ENCODE measurements at regions not wholly inside any gene's neighbourhood (a gene's known extent, or its start where the extent isn't known, plus 50 kb on each side); places are given as distances from the start of the nearest gene placed in this dataset.

- H3K9me3 ChIP-seq (ENCODE audit: low read length): no peaks in the 10 kb centered on the region
- H3K4me3 ChIP-seq (ENCODE audit: low read length): no peak overlapping the region
- H3F3A ChIP-seq (ENCODE audit: low read length, unreplicated experiment): no peaks in the 10 kb centered on the region
- intact Hi-C loops (cut with micrococcal nuclease): no loop called here
- no TSS peak for BruUV-seq (replicated peaks)
- no peaks in the 10 kb centered on the region for H4K20me1 ChIP-seq (ENCODE audit: low read length)
- H3K27me3 ChIP-seq (ENCODE audit: low read length): no peaks in the 10 kb centered on the region
- H3K4me2 ChIP-seq (ENCODE audit: low read length): no peak overlapping the region
- no peaks in the 10 kb centered on the region for H3K36me3 ChIP-seq (ENCODE audit: low read depth, low read length)
- ATAC-seq: no peak
- no peaks in the 10 kb centered on the region for H3K79me2 ChIP-seq (ENCODE audit: low read length)
- H3K27ac ChIP-seq (ENCODE audit: low read length): no peak overlapping the region
- ChIA-PET POLR2A (ENCODE audit: unreplicated experiment) (no interaction called here), CTCF (no interaction called here)
- no peak for TF ChIP-seq EZH2phosphoT487 (IDR thresholded peaks at IDR 0.05; ENCODE audit: borderline replicate concordance, low read length)
- H3K4me1 ChIP-seq (ENCODE audit: insufficient read depth, low read length): no peaks in the 10 kb centered on the region
- no peak overlapping the region for H3K9ac ChIP-seq (ENCODE audit: low read length)
- no peak overlapping the region for H2AFZ ChIP-seq (ENCODE audit: low read length)
- no peak for DNase-seq
- H3K9me2 ChIP-seq (replicated peaks; ENCODE audit: low read length): no peaks in the 10 kb centered on the region
Measured at GRCh38 chr6:145224450-145224849, 510.9 kb downstream of the EPM2A start.

- no TSS peak for BruUV-seq (replicated peaks)
- no peaks in the 10 kb centered on the region for H3K9me2 ChIP-seq (replicated peaks; ENCODE audit: low read length)
- no peaks in the 10 kb centered on the region for H3K27me3 ChIP-seq (ENCODE audit: low read length)
- no peaks in the 10 kb centered on the region for H3K9me3 ChIP-seq (ENCODE audit: low read length)
- TF ChIP-seq CTCF (conservative IDR thresholded peaks at IDR 0.05; ENCODE audit: low read depth, low read length): no peak
- ATAC-seq: no peak
- no peaks in the 10 kb centered on the region for H3K36me3 ChIP-seq (ENCODE audit: low read depth, low read length)
- CTCF ChIA-PET: no interaction called here
- DNase-seq: no peak
- intact Hi-C loops (cut with micrococcal nuclease): no loop called here
- H3F3A ChIP-seq (ENCODE audit: low read length, unreplicated experiment): no peaks in the 10 kb centered on the region
- H3K27ac ChIP-seq (ENCODE audit: low read length): no peak overlapping the region
- no peak overlapping the region for H2AFZ ChIP-seq (ENCODE audit: low read length)
- POLR2A ChIA-PET (ENCODE audit: unreplicated experiment): interaction anchor here (0.6 kb wide), 1 partner anchor 408 kb away, joined by 4 read pairs; no protein-coding TSS in a partner anchor
- no peak overlapping the region for H3K9ac ChIP-seq (ENCODE audit: low read length)
- H3K4me3 ChIP-seq (ENCODE audit: low read length): no peak overlapping the region
- H3K79me2 ChIP-seq (ENCODE audit: low read length): no peaks in the 10 kb centered on the region
- no peaks in the 10 kb centered on the region for H3K4me1 ChIP-seq (ENCODE audit: insufficient read depth, low read length)
- no peaks in the 10 kb centered on the region for H4K20me1 ChIP-seq (ENCODE audit: low read length)
- no peak overlapping the region for H3K4me2 ChIP-seq (ENCODE audit: low read length)
Measured at GRCh38 chr6:145225500-145225899, 509.8 kb downstream of the EPM2A start.

GRCh38 chr6:145227593-145227992, 507.7 kb downstream of the EPM2A start:
- BruUV-seq (replicated peaks): no TSS peak
- Histone ChIP-seq H3K9me2 (replicated peaks; ENCODE audit: low read length) (no peaks in the 10 kb centered on the region), H4K20me1 (ENCODE audit: low read length) (no peaks in the 10 kb centered on the region), H2AFZ (ENCODE audit: low read length) (no peak overlapping the region), H3K27me3 (ENCODE audit: low read length) (no peaks in the 10 kb centered on the region), H3K9ac (ENCODE audit: low read length) (no peak overlapping the region), H3K27ac (ENCODE audit: low read length) (no peak overlapping the region), H3F3A (ENCODE audit: low read length, unreplicated experiment) (no peaks in the 10 kb centered on the region), H3K36me3 (ENCODE audit: low read depth, low read length) (no peaks in the 10 kb centered on the region), H3K4me2 (ENCODE audit: low read length) (no peak overlapping the region), H3K9me3 (ENCODE audit: low read length) (no peaks in the 10 kb centered on the region), H3K4me3 (ENCODE audit: low read length) (no peak overlapping the region), H3K79me2 (ENCODE audit: low read length) (no peaks in the 10 kb centered on the region), H3K4me1 (ENCODE audit: insufficient read depth, low read length) (no peaks in the 10 kb centered on the region)
- ATAC-seq: no peak
- ChIA-PET CTCF (no interaction called here), POLR2A (ENCODE audit: unreplicated experiment) (no interaction called here)
- no peak for DNase-seq
- TF ChIP-seq EZH2phosphoT487 (IDR thresholded peaks at IDR 0.05; ENCODE audit: borderline replicate concordance, low read length): no peak
- intact Hi-C loops (cut with micrococcal nuclease): no loop called here

- TF ChIP-seq EZH2phosphoT487 (IDR thresholded peaks at IDR 0.05; ENCODE audit: borderline replicate concordance, low read length) (no peak), CTCF (conservative IDR thresholded peaks at IDR 0.05; ENCODE audit: low read depth, low read length) (no peak), EZH2 (IDR thresholded peaks at IDR 0.05; ENCODE audit: low read length, unreplicated experiment) (no peak)
- no peak overlapping the region for H3K4me2 ChIP-seq (ENCODE audit: low read length)
Measured at GRCh38 chr6:145228962-145229582, 506.2 kb downstream of the EPM2A start.

More at GRCh38 chr6:145228962-145229582, 506.2 kb downstream of the EPM2A start:
- intact Hi-C loops (cut with micrococcal nuclease): no loop called here
- ATAC-seq (no peak), DNase-seq (no peak)
- Histone ChIP-seq H3K9me3 (ENCODE audit: low read length) (no peaks in the 10 kb centered on the region), H4K20me1 (ENCODE audit: low read length) (no peaks in the 10 kb centered on the region), H3K9me2 (replicated peaks; ENCODE audit: low read length) (no peaks in the 10 kb centered on the region), H3K9ac (ENCODE audit: low read length) (no peak overlapping the region), H3K4me3 (ENCODE audit: low read length) (no peak overlapping the region), H3K79me2 (ENCODE audit: low read length) (no peaks in the 10 kb centered on the region), H3F3A (ENCODE audit: low read length, unreplicated experiment) (no peaks in the 10 kb centered on the region), H3K36me3 (ENCODE audit: low read depth, low read length) (no peaks in the 10 kb centered on the region), H3K27me3 (ENCODE audit: low read length) (no peaks in the 10 kb centered on the region), H2AFZ (ENCODE audit: low read length) (no peak overlapping the region), H3K4me1 (ENCODE audit: insufficient read depth, low read length) (no peaks in the 10 kb centered on the region), H3K27ac (ENCODE audit: low read length) (no peak overlapping the region)
- ChIA-PET POLR2A (ENCODE audit: unreplicated experiment) (no interaction called here), CTCF (no interaction called here)
- BruUV-seq (replicated peaks): no TSS peak

All from PC-3 (cell line).